WTC11 (cell line): ENCODE measurements at regions not wholly inside any gene's neighbourhood (a gene's known extent, or its start where the extent isn't known, plus 50 kb on each side); places are given as distances from the start of the nearest gene placed in this dataset.

Source experiments
- ATAC-seq: fragments of 200-7000 bp; cut with Tn5 transposase; 2 replicates; pipeline ENCODE4 v1.10.0; 2021; ENCODE audit warnings: mild to moderate bottlenecking, moderate library complexity
- CTCF ChIA-PET: fragments of 300-600 bp; sonication (Branson Sonifier 250); formaldehyde crosslinking; loops from one replicate; lab custom pipeline; 2021; ENCODE audit warnings: antibody characterized with exemption; lab: Charles Lee
- POLR2A ChIA-PET: fragments of 350-600 bp; sonication (Branson Sonifier 250); formaldehyde crosslinking; loops from one replicate; lab custom pipeline; 2021; ENCODE audit warnings: antibody characterized with exemption; lab: Charles Lee
- DNase-seq: peaks from one replicate; pipeline ENCODE4 v3.0.0; 2021; ENCODE audit warnings: low spot score
- H3K27ac Mint-ChIP-seq: 2 replicates; pipeline ENCODE4 v1.8.0; 2021; ENCODE audit warnings: mixed read lengths
- H3K27me3 Mint-ChIP-seq: 2 replicates; pipeline ENCODE4 v1.8.0; 2021; ENCODE audit warnings: low read depth, mild to moderate bottlenecking, moderate library complexity, mixed read lengths
- H3K36me3 Mint-ChIP-seq: 2 replicates; pipeline ENCODE4 v1.8.0; 2021; ENCODE audit warnings: mixed read lengths
- H3K4me1 Mint-ChIP-seq: 2 replicates; pipeline ENCODE4 v1.8.0; 2022; ENCODE audit warnings: mixed read lengths
- H3K4me3 Mint-ChIP-seq: 2 replicates; pipeline ENCODE4 v1.8.0; 2021; ENCODE audit warnings: mild to moderate bottlenecking, moderate library complexity, mixed read lengths
- H3K9me3 Mint-ChIP-seq: 2 replicates; pipeline ENCODE4 v1.8.0; 2021; ENCODE audit warnings: mixed read lengths
- AFF4 ChIP-seq: sonication (generic); formaldehyde crosslinking; IDR thresholded peaks from 2 replicates; pipeline ENCODE4 v1.8.1; 2023; ENCODE audit warnings: mild to moderate bottlenecking, missing genetic modification reagents, borderline replicate concordance
- E2F1 ChIP-seq: sonication (generic); formaldehyde crosslinking; IDR thresholded peaks from 2 replicates; pipeline ENCODE4 v1.8.0; 2022; ENCODE audit warnings: mild to moderate bottlenecking, missing genetic modification reagents
- E2F5 ChIP-seq: sonication (generic); formaldehyde crosslinking; IDR thresholded peaks from 2 replicates; pipeline ENCODE4 v1.8.1; 2022; ENCODE audit warnings: mild to moderate bottlenecking, moderate library complexity, missing genetic modification reagents
- ELF4 ChIP-seq: sonication (generic); formaldehyde crosslinking; IDR thresholded peaks from 2 replicates; pipeline ENCODE4 v1.8.1; 2022; ENCODE audit warnings: low read depth, mild to moderate bottlenecking, moderate library complexity, missing genetic modification reagents
- FOXJ3 ChIP-seq: sonication (generic); formaldehyde crosslinking; IDR thresholded peaks from 2 replicates; pipeline ENCODE4 v1.9.0; 2021; ENCODE audit warnings: missing genetic modification reagents, mild to moderate bottlenecking, borderline replicate concordance
- FOXP4 ChIP-seq: sonication (generic); formaldehyde crosslinking; IDR thresholded peaks from 2 replicates; pipeline ENCODE4 v1.8.0; 2022; ENCODE audit warnings: mild to moderate bottlenecking, missing genetic modification reagents
- GRHL2 ChIP-seq: fragments of 250-450 bp; sonication (Bioruptor Pico); IDR thresholded peaks from 2 replicates; pipeline ENCODE4 v1.8.0; 2022; ENCODE audit warnings: mild to moderate bottlenecking, moderate library complexity; ENCODE audit not compliant: insufficient replicate concordance, severe bottlenecking
- GTF2I ChIP-seq: fragments of 250-450 bp; sonication (Bioruptor Pico); conservative IDR thresholded peaks from 2 replicates; pipeline ENCODE4 v1.4.0; 2021; ENCODE audit warnings: mild to moderate bottlenecking
- IRF2 ChIP-seq: sonication (generic); formaldehyde crosslinking; IDR thresholded peaks from 2 replicates; pipeline ENCODE4 v1.8.0; 2022; ENCODE audit warnings: low read depth, missing genetic modification reagents, borderline replicate concordance
- JUN ChIP-seq: sonication (generic); formaldehyde crosslinking; IDR thresholded peaks from 2 replicates; pipeline ENCODE4 v1.8.0; 2023; ENCODE audit warnings: mild to moderate bottlenecking, missing genetic modification reagents
- NFATC4 ChIP-seq: fragments of 250-450 bp; sonication (Bioruptor Pico); IDR thresholded peaks from 2 replicates; pipeline ENCODE4 v1.9.0; 2021; ENCODE audit warnings: mild to moderate bottlenecking
- NFE2L1 ChIP-seq: sonication (generic); formaldehyde crosslinking; IDR thresholded peaks from 2 replicates; pipeline ENCODE4 v1.8.1; 2023; ENCODE audit warnings: missing genetic modification reagents
- NR2C2 ChIP-seq: sonication (generic); formaldehyde crosslinking; IDR thresholded peaks from 2 replicates; pipeline ENCODE4 v1.8.0; 2022; ENCODE audit warnings: mild to moderate bottlenecking, missing genetic modification reagents
- PRRX2 ChIP-seq: fragments of 250-450 bp; sonication (Bioruptor Pico); IDR thresholded peaks from 2 replicates; pipeline ENCODE4 v1.8.0; 2021; ENCODE audit warnings: mild to moderate bottlenecking
- RELA ChIP-seq: sonication (generic); formaldehyde crosslinking; IDR thresholded peaks from 2 replicates; pipeline ENCODE4 v1.8.1; 2022; ENCODE audit warnings: missing genetic modification reagents, mild to moderate bottlenecking, borderline replicate concordance
- SOX15 ChIP-seq: fragments of 250-450 bp; sonication (Bioruptor Pico); IDR thresholded peaks from 2 replicates; pipeline ENCODE4 v1.9.0; 2021; ENCODE audit warnings: mild to moderate bottlenecking
- SP1 ChIP-seq: sonication (generic); formaldehyde crosslinking; conservative IDR thresholded peaks from 2 replicates; pipeline ENCODE4 v1.8.1; 2022; ENCODE audit warnings: missing genetic modification reagents
- TEAD4 ChIP-seq: sonication (generic); formaldehyde crosslinking; IDR thresholded peaks from 2 replicates; pipeline ENCODE4 v1.8.0; 2022; ENCODE audit warnings: mild to moderate bottlenecking, missing genetic modification reagents
- USF2 ChIP-seq: sonication (generic); formaldehyde crosslinking; IDR thresholded peaks from 2 replicates; pipeline ENCODE4 v1.8.1; 2023; ENCODE audit warnings: mild to moderate bottlenecking, missing genetic modification reagents, moderate library complexity
- ZNF138 ChIP-seq: sonication (generic); formaldehyde crosslinking; conservative IDR thresholded peaks from 2 replicates; pipeline ENCODE4 v1.8.1; 2022; ENCODE audit warnings: mild to moderate bottlenecking, moderate library complexity, missing genetic modification reagents
- ZNF219 ChIP-seq: sonication (generic); formaldehyde crosslinking; IDR thresholded peaks from 2 replicates; pipeline ENCODE4 v1.8.0; 2023; ENCODE audit warnings: missing genetic modification reagents, mild to moderate bottlenecking, borderline replicate concordance
- TF ChIP-seq, protein P1 (sequence below): sonication (generic); formaldehyde crosslinking; IDR thresholded peaks from 2 replicates; pipeline ENCODE4 v1.8.0; 2023; ENCODE audit warnings: mild to moderate bottlenecking, missing genetic modification reagents
- TF ChIP-seq, protein P2 (sequence below): sonication (generic); formaldehyde crosslinking; IDR thresholded peaks from 2 replicates; pipeline ENCODE4 v1.8.0; 2022; ENCODE audit warnings: mild to moderate bottlenecking, missing genetic modification reagents
- TF ChIP-seq, protein P3 (sequence below): fragments of 250-450 bp; sonication (Bioruptor Pico); IDR thresholded peaks from 2 replicates; pipeline ENCODE4 v1.9.0; 2021; ENCODE audit warnings: mild to moderate bottlenecking

DNA sequence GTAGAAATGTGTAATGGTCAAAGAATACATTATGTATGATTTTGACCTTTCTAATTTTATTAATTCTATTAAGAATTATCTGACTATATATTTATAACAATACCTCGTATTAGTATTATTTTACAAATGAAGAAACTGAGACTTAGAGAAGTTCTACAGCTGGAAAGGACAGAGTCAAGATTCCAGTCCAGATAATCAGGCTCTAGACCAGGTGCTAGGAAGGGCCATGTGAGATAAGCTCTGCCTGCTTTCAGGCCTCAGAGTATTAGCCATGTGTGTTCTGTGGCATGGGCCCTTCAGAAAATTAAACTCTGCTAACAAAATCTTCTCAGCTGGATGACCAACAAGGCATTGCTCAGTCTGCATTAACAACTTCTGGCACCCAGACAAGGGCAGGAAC, 87.5 kb downstream of the CD200R1L start (continued):
- TF ChIP-seq TEAD4 (CRISPR knock-in tag) (no peak), E2F5 (CRISPR knock-in tag) (no peak), GTF2I (CRISPR knock-in tag) (no peak), E2F1 (no peak), IRF2 (CRISPR knock-in tag) (no peak), AFF4 (CRISPR knock-in tag) (no peak), FOXP4 (no peak), GRHL2 (CRISPR knock-in tag) (no peak)
- TF ChIP-seq, protein P1, sequence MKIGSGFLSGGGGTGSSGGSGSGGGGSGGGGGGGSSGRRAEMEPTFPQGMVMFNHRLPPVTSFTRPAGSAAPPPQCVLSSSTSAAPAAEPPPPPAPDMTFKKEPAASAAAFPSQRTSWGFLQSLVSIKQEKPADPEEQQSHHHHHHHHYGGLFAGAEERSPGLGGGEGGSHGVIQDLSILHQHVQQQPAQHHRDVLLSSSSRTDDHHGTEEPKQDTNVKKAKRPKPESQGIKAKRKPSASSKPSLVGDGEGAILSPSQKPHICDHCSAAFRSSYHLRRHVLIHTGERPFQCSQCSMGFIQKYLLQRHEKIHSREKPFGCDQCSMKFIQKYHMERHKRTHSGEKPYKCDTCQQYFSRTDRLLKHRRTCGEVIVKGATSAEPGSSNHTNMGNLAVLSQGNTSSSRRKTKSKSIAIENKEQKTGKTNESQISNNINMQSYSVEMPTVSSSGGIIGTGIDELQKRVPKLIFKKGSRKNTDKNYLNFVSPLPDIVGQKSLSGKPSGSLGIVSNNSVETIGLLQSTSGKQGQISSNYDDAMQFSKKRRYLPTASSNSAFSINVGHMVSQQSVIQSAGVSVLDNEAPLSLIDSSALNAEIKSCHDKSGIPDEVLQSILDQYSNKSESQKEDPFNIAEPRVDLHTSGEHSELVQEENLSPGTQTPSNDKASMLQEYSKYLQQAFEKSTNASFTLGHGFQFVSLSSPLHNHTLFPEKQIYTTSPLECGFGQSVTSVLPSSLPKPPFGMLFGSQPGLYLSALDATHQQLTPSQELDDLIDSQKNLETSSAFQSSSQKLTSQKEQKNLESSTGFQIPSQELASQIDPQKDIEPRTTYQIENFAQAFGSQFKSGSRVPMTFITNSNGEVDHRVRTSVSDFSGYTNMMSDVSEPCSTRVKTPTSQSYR (CRISPR knock-in tag): no peak

GRCh38 chr3:112757197-112757596, 89.5 kb downstream of the CD200R1L start:
- no peak overlapping the region for H3K27ac Mint-ChIP-seq
- ChIA-PET CTCF (interaction anchor here (1.0 kb wide), 1 partner anchor 23 kb away, joined by 3 read pairs; no protein-coding TSS in a partner anchor), POLR2A (no interaction called here)
- no peaks in the 10 kb centered on the region for H3K27me3 Mint-ChIP-seq
- DNase-seq: no peak
- peaks cover 5% of the 10 kb centered on the region; the same call in 1 of the 2 replicates for H3K36me3 Mint-ChIP-seq
- no peak for ATAC-seq
- H3K4me1 Mint-ChIP-seq: peaks cover 8% of the 10 kb centered on the region
- no peak overlapping the region for H3K4me3 Mint-ChIP-seq
- H3K9me3 Mint-ChIP-seq: peaks cover 17% of the 10 kb centered on the region
- TF ChIP-seq RELA (CRISPR knock-in tag): no peak
- TF ChIP-seq SOX15 (CRISPR knock-in tag): no peak
- TF ChIP-seq USF2 (CRISPR knock-in tag): no peak
- TF ChIP-seq PRRX2 (CRISPR knock-in tag): no peak
- TF ChIP-seq NFATC4 (CRISPR knock-in tag): no peak
- TF ChIP-seq ZNF138 (CRISPR knock-in tag): no peak
- TF ChIP-seq FOXJ3: no peak
- TF ChIP-seq, protein P2, sequence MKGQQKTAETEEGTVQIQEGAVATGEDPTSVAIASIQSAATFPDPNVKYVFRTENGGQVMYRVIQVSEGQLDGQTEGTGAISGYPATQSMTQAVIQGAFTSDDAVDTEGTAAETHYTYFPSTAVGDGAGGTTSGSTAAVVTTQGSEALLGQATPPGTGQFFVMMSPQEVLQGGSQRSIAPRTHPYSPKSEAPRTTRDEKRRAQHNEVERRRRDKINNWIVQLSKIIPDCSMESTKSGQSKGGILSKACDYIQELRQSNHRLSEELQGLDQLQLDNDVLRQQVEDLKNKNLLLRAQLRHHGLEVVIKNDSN (CRISPR knock-in tag): no peak
- TF ChIP-seq SP1 (CRISPR knock-in tag): no peak
- TF ChIP-seq, protein P3, sequence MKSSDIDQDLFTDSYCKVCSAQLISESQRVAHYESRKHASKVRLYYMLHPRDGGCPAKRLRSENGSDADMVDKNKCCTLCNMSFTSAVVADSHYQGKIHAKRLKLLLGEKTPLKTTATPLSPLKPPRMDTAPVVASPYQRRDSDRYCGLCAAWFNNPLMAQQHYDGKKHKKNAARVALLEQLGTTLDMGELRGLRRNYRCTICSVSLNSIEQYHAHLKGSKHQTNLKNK (CRISPR knock-in tag): no peak
- no peak for TF ChIP-seq ZNF219 (CRISPR knock-in tag)
- TF ChIP-seq NR2C2 (CRISPR knock-in tag): no peak
- no peak for TF ChIP-seq NFE2L1
- no peak for TF ChIP-seq JUN (CRISPR knock-in tag)
- no peak for TF ChIP-seq ELF4 (CRISPR knock-in tag)
